ENCODE measurements at regions not wholly inside any gene's neighbourhood (a gene's known extent, or its start where the extent isn't known, plus 50 kb on each side); places are given as distances from the start of the nearest gene placed in this dataset.
"Not testable (repeated sequence)": the region's sequence is repeated elsewhere in the genome, so short reads cannot be mapped to it uniquely, and the experiment has no call there.

GRCh38 chr4:181119186-181119585 is 1124.0 kb upstream of the TENM3 start:
- no peak for DNase-seq
- Histone ChIP-seq H3K27me3 (no peaks in the 10 kb centered on the region), H3K4me3 (ENCODE audit: low read depth, low read length) (no peak overlapping the region), H3K36me3 (no peaks in the 10 kb centered on the region), H3K4me1 (no peaks in the 10 kb centered on the region), H3K9me3 (no peaks in the 10 kb centered on the region)
- TF ChIP-seq, protein P1, sequence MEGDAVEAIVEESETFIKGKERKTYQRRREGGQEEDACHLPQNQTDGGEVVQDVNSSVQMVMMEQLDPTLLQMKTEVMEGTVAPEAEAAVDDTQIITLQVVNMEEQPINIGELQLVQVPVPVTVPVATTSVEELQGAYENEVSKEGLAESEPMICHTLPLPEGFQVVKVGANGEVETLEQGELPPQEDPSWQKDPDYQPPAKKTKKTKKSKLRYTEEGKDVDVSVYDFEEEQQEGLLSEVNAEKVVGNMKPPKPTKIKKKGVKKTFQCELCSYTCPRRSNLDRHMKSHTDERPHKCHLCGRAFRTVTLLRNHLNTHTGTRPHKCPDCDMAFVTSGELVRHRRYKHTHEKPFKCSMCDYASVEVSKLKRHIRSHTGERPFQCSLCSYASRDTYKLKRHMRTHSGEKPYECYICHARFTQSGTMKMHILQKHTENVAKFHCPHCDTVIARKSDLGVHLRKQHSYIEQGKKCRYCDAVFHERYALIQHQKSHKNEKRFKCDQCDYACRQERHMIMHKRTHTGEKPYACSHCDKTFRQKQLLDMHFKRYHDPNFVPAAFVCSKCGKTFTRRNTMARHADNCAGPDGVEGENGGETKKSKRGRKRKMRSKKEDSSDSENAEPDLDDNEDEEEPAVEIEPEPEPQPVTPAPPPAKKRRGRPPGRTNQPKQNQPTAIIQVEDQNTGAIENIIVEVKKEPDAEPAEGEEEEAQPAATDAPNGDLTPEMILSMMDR (IDR thresholded peaks at IDR 0.05; ENCODE audit: low read depth, low read length): no peak

DNA sequence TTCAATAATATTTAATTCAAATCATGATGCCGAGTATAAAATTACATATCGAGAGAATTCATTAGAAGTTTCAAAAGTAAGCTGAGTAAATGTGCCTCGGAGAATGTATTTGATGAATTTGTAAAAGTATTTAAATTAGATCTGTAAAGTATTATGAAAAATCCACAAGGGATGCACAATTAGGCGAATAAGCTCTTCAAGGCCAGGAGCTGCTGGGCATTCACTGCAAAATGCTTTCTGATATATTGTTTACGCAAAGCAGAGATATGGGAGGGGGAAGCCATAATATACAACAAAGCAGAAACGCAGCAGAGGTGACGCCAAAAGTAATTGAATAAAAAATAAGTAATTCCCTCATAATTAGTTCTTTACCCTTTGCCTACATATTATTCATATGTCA is 1121.5 kb upstream of the TENM3 start:
- Histone ChIP-seq H3K27me3 (no peaks in the 10 kb centered on the region), H3K36me3 (no peaks in the 10 kb centered on the region), H3K4me1 (peaks cover 4% of the 10 kb centered on the region; the same call in 1 of the 2 replicates), H3K4me3 (ENCODE audit: low read depth, low read length) (no peak overlapping the region), H3K9me3 (no peaks in the 10 kb centered on the region)
- TF ChIP-seq, protein P1 (IDR thresholded peaks at IDR 0.05; ENCODE audit: low read depth, low read length): no peak
- DNase-seq: no peak

DNA sequence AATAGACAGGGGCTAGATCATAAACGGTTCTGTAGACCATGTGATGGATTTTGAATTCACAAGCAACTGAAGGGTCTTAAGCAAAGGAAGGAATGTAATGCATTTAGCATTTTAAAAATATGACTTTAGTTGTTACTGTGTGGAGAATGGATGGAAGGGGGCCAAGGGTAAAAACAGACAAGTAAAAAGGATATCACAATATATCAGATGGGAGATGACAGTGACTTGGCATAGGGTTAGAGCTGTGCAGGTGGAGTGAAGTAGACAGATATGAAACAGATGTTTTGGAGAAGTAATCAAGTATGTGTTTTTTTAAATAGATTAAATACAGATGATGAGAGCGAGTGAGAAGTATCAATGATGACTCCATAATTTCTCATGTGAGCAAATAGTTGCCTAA is 1116.0 kb upstream of the TENM3 start:
- no peaks in the 10 kb centered on the region; the same call in 1 of the 2 replicates for H3K9me3 ChIP-seq

DNA sequence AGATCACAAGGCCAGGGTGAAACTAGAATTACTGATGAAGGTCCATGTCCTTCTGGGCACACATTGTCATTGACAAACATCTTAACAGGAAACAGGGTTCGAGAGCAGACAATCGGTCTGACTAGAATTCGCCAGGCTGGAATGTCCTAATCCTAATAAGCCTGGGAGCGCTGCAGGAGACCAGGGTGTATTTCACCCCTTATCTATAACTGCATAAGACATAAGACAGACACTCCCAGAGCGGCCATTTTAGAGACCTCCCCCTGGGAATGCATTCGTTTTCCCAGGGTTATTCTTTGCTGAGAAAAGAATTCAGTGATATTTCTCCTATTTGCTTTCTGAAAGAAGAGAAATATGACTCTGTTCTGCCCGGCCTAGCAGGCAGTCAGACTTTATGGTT is 1112.9 kb upstream of the TENM3 start:
- H3K36me3 ChIP-seq; H3K4me3 ChIP-seq (ENCODE audit: low read depth, low read length); DNase-seq; H3K27me3 ChIP-seq; H3K9me3 ChIP-seq; H3K4me1 ChIP-seq: not testable (repeated sequence)

More for the DNA sequence above, 1116.0 kb upstream of the TENM3 start:
- H3K27me3 ChIP-seq: no peaks in the 10 kb centered on the region
- H3K36me3 ChIP-seq: no peaks in the 10 kb centered on the region
- no peak overlapping the region for H3K4me3 ChIP-seq (ENCODE audit: low read depth, low read length)
- DNase-seq: no peak
- TF ChIP-seq, protein P1 (IDR thresholded peaks at IDR 0.05; ENCODE audit: low read depth, low read length): no peak
- H3K4me1 ChIP-seq: peaks cover 4% of the 10 kb centered on the region; the same call in 1 of the 2 replicates

DNA sequence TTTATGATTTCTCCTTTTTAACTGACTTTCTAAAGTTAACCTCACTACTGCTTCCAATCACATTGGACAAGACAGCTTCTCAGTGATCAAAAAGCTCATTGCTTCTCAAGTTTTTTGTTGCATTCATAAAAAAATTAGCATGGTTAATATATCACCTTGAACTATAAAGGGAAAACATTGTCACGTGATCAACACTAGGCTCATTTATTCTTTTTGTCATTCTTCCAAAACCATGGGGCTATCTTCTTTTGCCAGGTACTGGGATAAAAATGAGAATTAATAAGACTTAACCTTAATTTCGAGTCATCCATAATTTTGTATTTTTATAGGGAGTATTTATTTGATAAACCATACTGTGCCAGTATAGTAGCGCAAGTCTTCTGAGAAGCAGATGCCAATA is 1105.9 kb upstream of the TENM3 start:
- no peaks in the 10 kb centered on the region for H3K9me3 ChIP-seq
- DNase-seq: no peak
- TF ChIP-seq, protein P1 (IDR thresholded peaks at IDR 0.05; ENCODE audit: low read depth, low read length): no peak
- no peaks in the 10 kb centered on the region for H3K4me1 ChIP-seq
- H3K27me3 ChIP-seq: no peaks in the 10 kb centered on the region
- H3K4me3 ChIP-seq (ENCODE audit: low read depth, low read length): no peak overlapping the region
- no peaks in the 10 kb centered on the region for H3K36me3 ChIP-seq

DNA sequence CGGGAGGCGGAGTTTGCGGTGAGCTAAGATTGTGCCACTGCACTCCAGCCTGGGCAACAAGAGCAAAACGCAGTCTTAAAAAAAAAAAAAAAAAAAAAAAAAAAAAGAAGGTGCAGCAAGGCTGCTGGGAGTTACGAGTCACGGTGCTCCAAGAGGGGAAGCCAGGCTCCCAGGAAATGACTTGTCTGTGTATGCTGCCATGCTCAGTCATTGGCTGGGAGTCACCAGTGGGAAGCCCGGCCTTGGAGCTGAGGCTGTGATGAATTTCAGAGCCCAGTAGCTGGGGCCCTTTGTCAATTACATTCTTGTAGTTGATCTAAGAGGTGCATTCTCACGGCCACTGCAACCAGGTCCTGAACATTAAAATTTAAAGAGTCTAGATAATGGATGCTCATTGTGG is 1105.1 kb upstream of the TENM3 start:
- TF ChIP-seq, protein P1 (IDR thresholded peaks at IDR 0.05; ENCODE audit: low read depth, low read length): no peak
- Histone ChIP-seq H3K4me3 (ENCODE audit: low read depth, low read length) (no peak overlapping the region), H3K9me3 (no peaks in the 10 kb centered on the region), H3K27me3 (no peaks in the 10 kb centered on the region), H3K4me1 (no peaks in the 10 kb centered on the region), H3K36me3 (no peaks in the 10 kb centered on the region)
- DNase-seq: no peak

DNA sequence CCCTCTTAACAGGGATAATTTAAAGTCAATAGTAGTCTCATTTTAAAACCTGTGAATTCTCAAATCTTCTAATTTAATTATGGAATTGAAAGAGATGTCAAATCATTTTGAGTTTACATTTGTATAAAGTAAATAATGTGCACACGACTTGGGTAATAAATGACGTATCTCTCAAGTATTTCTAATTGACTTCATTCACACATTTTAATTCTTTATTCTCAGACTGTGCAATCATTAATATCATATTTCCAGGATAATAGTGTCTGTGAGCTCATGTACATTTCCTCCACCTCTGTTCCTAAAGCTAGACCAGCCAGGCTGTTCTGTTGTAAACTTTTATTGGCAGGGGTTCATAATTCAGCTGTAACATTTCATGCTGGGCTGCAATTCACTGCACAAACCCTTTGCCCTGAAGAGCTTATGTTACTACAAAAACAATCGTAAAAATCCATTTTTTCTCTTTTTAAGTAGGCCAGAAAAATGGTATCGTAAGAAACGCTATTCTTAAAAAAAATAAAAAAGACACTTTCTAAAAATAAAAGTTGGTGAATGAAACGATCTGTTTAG is 1103.1 kb upstream of the TENM3 start:
- Histone ChIP-seq H3K27me3 (no peaks in the 10 kb centered on the region), H3K36me3 (no peaks in the 10 kb centered on the region), H3K4me1 (peaks cover 7% of the 10 kb centered on the region), H3K4me3 (ENCODE audit: low read depth, low read length) (no peak overlapping the region), H3K9me3 (no peaks in the 10 kb centered on the region)
- TF ChIP-seq, protein P1 (IDR thresholded peaks at IDR 0.05; ENCODE audit: low read depth, low read length): no peak
- DNase-seq: no peak
